IMR-90 (cell line): ENCODE measurements at regions not wholly inside any gene's neighbourhood (a gene's known extent, or its start where the extent isn't known, plus 50 kb on each side); places are given as distances from the start of the nearest gene placed in this dataset.

Experiments used
- ATAC-seq: fragments of 200-7000 bp; cut with Tn5 transposase; 2 replicates; pipeline ENCODE4 v1.9.1; 2020; ENCODE audit warnings: low read depth, mild to moderate bottlenecking, moderate library complexity
- BruUV-seq: library from RNA; stranded (reverse); fragments of 400-500 nt; replicated peaks from 2 replicates; lab custom pipeline; 2021; lab: Mats Ljungman, UMichigan
- CTCF ChIA-PET: fragments of 300-600 bp; formaldehyde crosslinking; extraction: SDS; loops from one replicate; lab custom pipeline; 2021; ENCODE audit warnings: antibody characterized with exemption; lab: Yijun Ruan, JAX
- POLR2A ChIA-PET: fragments of 300-600 bp; sonication (Branson Sonifier 250); formaldehyde crosslinking; loops from one replicate; lab custom pipeline; 2022; ENCODE audit warnings: antibody characterized with exemption; ENCODE audit not compliant: unreplicated experiment; lab: Charles Lee
- DNase-seq: peaks from one replicate; pipeline ENCODE4 v3.0.0; 2013
- H2AFZ ChIP-seq: replicated peaks from 2 replicates; pipeline ENCODE3; 2013; ENCODE audit warnings: low read length, mild to moderate bottlenecking; ENCODE audit not compliant: poor library complexity
- H2AK5ac ChIP-seq: 2 replicates; pipeline ENCODE4 v1.6.1; 2013; ENCODE audit warnings: low read depth, low read length, inconsistent platforms
- H2AK9ac ChIP-seq: replicated peaks from 2 replicates; pipeline ENCODE3; 2013; ENCODE audit warnings: mild to moderate bottlenecking, low read depth, low read length, moderate library complexity; ENCODE audit not compliant: poor library complexity
- H2BK120ac ChIP-seq: 2 replicates; pipeline ENCODE4 v1.6.1; 2013; ENCODE audit warnings: low read depth, low read length, inconsistent platforms
- H2BK15ac ChIP-seq: 3 replicates; pipeline ENCODE4 v1.6.1; 2013; ENCODE audit warnings: low read depth, low read length, inconsistent platforms
- H2BK20ac ChIP-seq: 2 replicates; pipeline ENCODE4 v1.6.1; 2013; ENCODE audit warnings: low read depth, mild to moderate bottlenecking, inconsistent platforms, low read length, moderate library complexity
- H2BK5ac ChIP-seq: 2 replicates; pipeline ENCODE4 v1.6.1; 2013; ENCODE audit warnings: mild to moderate bottlenecking, low read depth, low read length, inconsistent platforms; ENCODE audit not compliant: poor library complexity, severe bottlenecking
- H3K14ac ChIP-seq: replicated peaks from 2 replicates; pipeline ENCODE4 v1.6.1; 2013; ENCODE audit warnings: low read depth, low read length, inconsistent platforms
- H3K18ac ChIP-seq: 2 replicates; pipeline ENCODE4 v1.6.1; 2013; ENCODE audit warnings: low read depth, low read length, control low read depth
- H3K23ac ChIP-seq: 2 replicates; pipeline ENCODE4 v1.6.1; 2013; ENCODE audit warnings: low read depth, low read length, inconsistent platforms
- H3K27ac ChIP-seq: 2 replicates; pipeline ENCODE4 v1.5.1; 2013; ENCODE audit warnings: mild to moderate bottlenecking, control low read depth, low read length; ENCODE audit not compliant: insufficient read depth
- H3K27me3 ChIP-seq: 2 replicates; pipeline ENCODE4 v1.6.1; 2013; ENCODE audit warnings: low read length; ENCODE audit not compliant: control insufficient read depth, insufficient read depth
- H3K36me3 ChIP-seq: 2 replicates; pipeline ENCODE4 v1.6.1; 2013; ENCODE audit warnings: low read length, mixed read lengths; ENCODE audit not compliant: control insufficient read depth, insufficient read depth
- H3K4ac ChIP-seq: 2 replicates; pipeline ENCODE4 v1.6.1; 2013; ENCODE audit warnings: low read depth, low read length, inconsistent platforms
- H3K4me1 ChIP-seq: 2 replicates; pipeline ENCODE4 v1.6.1; 2013; ENCODE audit warnings: low read length, mixed read lengths; ENCODE audit not compliant: control insufficient read depth, insufficient read depth
- H3K4me2 ChIP-seq: 2 replicates; pipeline ENCODE4 v1.6.1; 2013; ENCODE audit warnings: low read depth, mild to moderate bottlenecking, control low read depth, low read length, moderate library complexity
- H3K4me3 ChIP-seq: 2 replicates; pipeline ENCODE4 v1.5.1; 2013; ENCODE audit warnings: low read depth, mild to moderate bottlenecking, control low read depth, low read length, moderate library complexity; ENCODE audit not compliant: insufficient read depth
- H3K56ac ChIP-seq: 2 replicates; pipeline ENCODE4 v1.6.1; 2013; ENCODE audit warnings: low read length, inconsistent platforms; ENCODE audit not compliant: insufficient read depth; ENCODE audit errors: extremely low read depth
- H3K79me1 ChIP-seq, 2 experiments: 2 replicates each; pipeline ENCODE4 v1.6.1; 2013; ENCODE audit warnings: low read length in 2 of 2, inconsistent platforms in 1 of 2, low read depth in 1 of 2
- H3K9ac ChIP-seq: 2 replicates; pipeline ENCODE4 v1.6.1; 2013; ENCODE audit warnings: low read depth, low read length, control low read depth
- H3K9me1 ChIP-seq: 2 replicates; pipeline ENCODE4 v1.6.1; 2013; ENCODE audit warnings: low read length, inconsistent platforms; ENCODE audit not compliant: insufficient read depth
- H3K9me3 ChIP-seq: 2 replicates; pipeline ENCODE4 v1.6.1; 2013; ENCODE audit warnings: low read length; ENCODE audit not compliant: control insufficient read depth, insufficient read depth
- H4K20me1 ChIP-seq: 2 replicates; pipeline ENCODE4 v1.6.1; 2013; ENCODE audit warnings: low read length, inconsistent platforms; ENCODE audit not compliant: insufficient read depth
- H4K5ac ChIP-seq: 2 replicates; pipeline ENCODE4 v1.6.1; 2013; ENCODE audit warnings: mild to moderate bottlenecking, low read depth, low read length, control low read depth
- H4K8ac ChIP-seq, 2 experiments: 2 replicates each; pipeline ENCODE4 v1.6.1; 2013; ENCODE audit warnings: low read depth in 2 of 2, low read length in 2 of 2, control low read depth in 1 of 2, inconsistent platforms in 1 of 2
- H4K91ac ChIP-seq: 2 replicates; pipeline ENCODE4 v1.6.1; 2013; ENCODE audit warnings: low read depth, low read length, inconsistent platforms; ENCODE audit not compliant: insufficient read depth
- BHLHE40 ChIP-seq: fragments of 150-350 bp; IDR thresholded peaks from 2 replicates; pipeline ENCODE4 v1.6.1; 2016; ENCODE audit warnings: mild to moderate bottlenecking, low read depth, low read length
- CEBPB ChIP-seq: IDR thresholded peaks from 2 replicates; pipeline ENCODE4 v1.6.1; 2012; ENCODE audit warnings: low read depth, low read length, improper control_type of control experiment
- CHD1 ChIP-seq: IDR thresholded peaks from 2 replicates; pipeline ENCODE4 v1.6.1; 2012; ENCODE audit warnings: low read depth, low read length, improper control_type of control experiment
- FOS ChIP-seq: fragments of 150-350 bp; IDR thresholded peaks from 2 replicates; pipeline ENCODE4 v1.6.1; 2016; ENCODE audit warnings: low read depth, low read length
- MAFK ChIP-seq: IDR thresholded peaks from 2 replicates; pipeline ENCODE4 v1.6.1; 2012; ENCODE audit warnings: low read depth, low read length, improper control_type of control experiment
- MAZ ChIP-seq: IDR thresholded peaks from 2 replicates; pipeline ENCODE4 v1.6.1; 2012; ENCODE audit warnings: low read depth, mild to moderate bottlenecking, low read length, improper control_type of control experiment, moderate library complexity, borderline replicate concordance
- MXI1 ChIP-seq: IDR thresholded peaks from 2 replicates; pipeline ENCODE4 v1.6.1; 2012; ENCODE audit warnings: low read depth, mild to moderate bottlenecking, low read length, moderate library complexity, borderline replicate concordance
- NFE2L2 ChIP-seq: fragments of 150-350 bp; IDR thresholded peaks from 2 replicates; pipeline ENCODE4 v1.6.1; 2016; ENCODE audit warnings: low read depth, mild to moderate bottlenecking, low read length
- POLR2A ChIP-seq: IDR thresholded peaks from 2 replicates; pipeline ENCODE4 v1.6.1; 2012; ENCODE audit warnings: mild to moderate bottlenecking, low read depth, low read length
- RAD21 ChIP-seq: IDR thresholded peaks from 2 replicates; pipeline ENCODE4 v1.6.1; 2012; ENCODE audit warnings: low read length, improper control_type of control experiment
- RCOR1 ChIP-seq: IDR thresholded peaks from 2 replicates; pipeline ENCODE4 v1.6.1; 2012; ENCODE audit warnings: mild to moderate bottlenecking, low read length, improper control_type of control experiment; ENCODE audit not compliant: insufficient replicate concordance
- RFX5 ChIP-seq: IDR thresholded peaks from 2 replicates; pipeline ENCODE4 v1.8.0; 2012; ENCODE audit warnings: low read depth, mild to moderate bottlenecking, low read length, moderate library complexity
- SMC3 ChIP-seq: fragments of 150-350 bp; IDR thresholded peaks from 2 replicates; pipeline ENCODE4 v1.6.1; 2016; ENCODE audit warnings: low read depth, mild to moderate bottlenecking, antibody characterized with exemption, low read length, moderate library complexity
- USF2 ChIP-seq: fragments of 150-350 bp; IDR thresholded peaks from 2 replicates; pipeline ENCODE4 v1.6.1; 2017; ENCODE audit warnings: mild to moderate bottlenecking, antibody characterized with exemption, low read length, low read depth
- WGBS, 2 experiments: methylation state at CpG; one replicate each; pipeline versions ENCODE4 v1.1.5 to v1.1.7; 2013; ENCODE audit warnings: missing lambda C conversion rate in 2 of 2; ENCODE audit not compliant: insufficient read length in 1 of 2; ENCODE audit errors: extremely low coverage in 2 of 2; 5-methylcytosine and 5-hydroxymethylcytosine counted together
- dilution Hi-C: fragments of 300-500 bp; cut with HindIII; formaldehyde crosslinking; loops from one replicate; pipeline ENCODE4 v1.14.3; 2018; ENCODE audit warnings: low sequenced_read_pairs; ENCODE audit not compliant: unreplicated experiment
- in situ Hi-C: fragments of 300-500 bp; cut with MboI; formaldehyde crosslinking; loops from 3 replicates; pipeline ENCODE4 v1.14.3; 2019; ENCODE audit warnings: low sequenced_read_pairs, inconsistent platforms, mixed read lengths
- intact Hi-C: fragments of 100-400 bp; cut with micrococcal nuclease; formaldehyde crosslinking; loops from 2 replicates; pipeline ENCODE4 v1.10.0; 2022
- TF ChIP-seq, protein P1 (sequence below): fragments of 150-350 bp; IDR thresholded peaks from 2 replicates; pipeline ENCODE4 v1.6.1; 2016; ENCODE audit warnings: low read depth, mild to moderate bottlenecking, low read length, moderate library complexity, borderline replicate concordance
- TF ChIP-seq, protein P2 (sequence below): conservative IDR thresholded peaks from 2 replicates; pipeline ENCODE4 v1.5.1; 2012; ENCODE audit warnings: mild to moderate bottlenecking, low read depth, low read length, improper control_type of control experiment

DNA sequence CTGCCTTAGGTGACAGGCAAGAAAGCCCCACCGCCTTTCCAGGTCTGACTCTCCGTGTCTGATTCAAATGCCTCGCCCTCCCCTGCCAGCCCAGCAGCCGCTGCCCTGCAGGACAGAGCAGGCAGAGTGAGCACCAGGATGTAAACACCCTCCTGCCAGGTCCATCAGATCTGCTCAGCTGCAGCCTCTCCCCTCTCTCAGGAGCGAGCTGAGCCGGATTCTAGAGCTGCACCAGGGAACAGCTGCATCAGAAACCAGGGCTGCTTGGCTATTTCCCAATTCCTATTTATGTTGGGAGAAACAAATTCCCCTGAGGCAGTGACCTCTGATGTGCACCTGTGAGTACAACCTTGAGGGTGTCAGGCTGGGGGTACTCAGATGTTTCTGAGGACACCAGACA, 121.5 kb upstream of the ZMIZ1 start:
- Histone ChIP-seq H2AK5ac (no peak overlapping the region), H3K4me1 (peaks cover 39% of the 10 kb centered on the region), H3K56ac (no peak overlapping the region), H3K4ac (peak overlapping the region; percentile 30), H4K91ac (peak overlapping the region; percentile 1; the same call in 1 of the 2 replicates), H3K14ac (no peak overlapping the region), H2AFZ (no peak overlapping the region), H4K5ac (no peak overlapping the region), H3K9me1 (peaks cover 30% of the 10 kb centered on the region), H3K23ac (no peak overlapping the region), H2AK9ac (no peak overlapping the region), H4K8ac (no peak overlapping the region), H4K20me1 (peaks cover 5% of the 10 kb centered on the region; the same call in 1 of the 2 replicates), H3K79me1 (no peaks in the 10 kb centered on the region), H3K27ac (no peak overlapping the region), H3K27me3 (peaks cover 3% of the 10 kb centered on the region), H3K36me3 (no peaks in the 10 kb centered on the region), H2BK15ac (no peak overlapping the region), H3K18ac (no peak overlapping the region), H3K4me2 (no peak overlapping the region), H2BK120ac (peak overlapping the region; percentile 15; the same call in 1 of the 2 replicates), H3K9ac (no peak overlapping the region), H2BK5ac (no peak overlapping the region), H2BK20ac (no peak overlapping the region), H3K9me3 (0 out of 2 replicates have a peak, but pooled peaks cover 5% of the 10 kb centered on the region), H3K4me3 (no peak overlapping the region)
- WGBS, 2 experiments, result 94% methylated on average over 3 of the region's 6 CpGs; no CpG with 5 or more reads in 1 of the 2 experiments
- in situ Hi-C loops, result no loop called here
- ATAC-seq (no peak), DNase-seq (no peak)
- intact Hi-C loops, result loop anchor here (5.0 to 10.0 kb wide), 3 partner anchors 120 to 282 kb away; partner anchors contain the start of gene ZMIZ1
- TF ChIP-seq RCOR1 (no peak), POLR2A (no peak), MAFK (no peak), RAD21 (no peak), FOS (no peak), CHD1 (no peak), USF2 (no peak), SMC3 (no peak), NFE2L2 (no peak), MAZ (no peak), CEBPB (no peak), BHLHE40 (no peak), RFX5 (no peak), MXI1 (no peak)
- TF ChIP-seq, protein P1, sequence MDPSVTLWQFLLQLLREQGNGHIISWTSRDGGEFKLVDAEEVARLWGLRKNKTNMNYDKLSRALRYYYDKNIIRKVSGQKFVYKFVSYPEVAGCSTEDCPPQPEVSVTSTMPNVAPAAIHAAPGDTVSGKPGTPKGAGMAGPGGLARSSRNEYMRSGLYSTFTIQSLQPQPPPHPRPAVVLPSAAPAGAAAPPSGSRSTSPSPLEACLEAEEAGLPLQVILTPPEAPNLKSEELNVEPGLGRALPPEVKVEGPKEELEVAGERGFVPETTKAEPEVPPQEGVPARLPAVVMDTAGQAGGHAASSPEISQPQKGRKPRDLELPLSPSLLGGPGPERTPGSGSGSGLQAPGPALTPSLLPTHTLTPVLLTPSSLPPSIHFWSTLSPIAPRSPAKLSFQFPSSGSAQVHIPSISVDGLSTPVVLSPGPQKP, result no peak
- TF ChIP-seq, protein P2, sequence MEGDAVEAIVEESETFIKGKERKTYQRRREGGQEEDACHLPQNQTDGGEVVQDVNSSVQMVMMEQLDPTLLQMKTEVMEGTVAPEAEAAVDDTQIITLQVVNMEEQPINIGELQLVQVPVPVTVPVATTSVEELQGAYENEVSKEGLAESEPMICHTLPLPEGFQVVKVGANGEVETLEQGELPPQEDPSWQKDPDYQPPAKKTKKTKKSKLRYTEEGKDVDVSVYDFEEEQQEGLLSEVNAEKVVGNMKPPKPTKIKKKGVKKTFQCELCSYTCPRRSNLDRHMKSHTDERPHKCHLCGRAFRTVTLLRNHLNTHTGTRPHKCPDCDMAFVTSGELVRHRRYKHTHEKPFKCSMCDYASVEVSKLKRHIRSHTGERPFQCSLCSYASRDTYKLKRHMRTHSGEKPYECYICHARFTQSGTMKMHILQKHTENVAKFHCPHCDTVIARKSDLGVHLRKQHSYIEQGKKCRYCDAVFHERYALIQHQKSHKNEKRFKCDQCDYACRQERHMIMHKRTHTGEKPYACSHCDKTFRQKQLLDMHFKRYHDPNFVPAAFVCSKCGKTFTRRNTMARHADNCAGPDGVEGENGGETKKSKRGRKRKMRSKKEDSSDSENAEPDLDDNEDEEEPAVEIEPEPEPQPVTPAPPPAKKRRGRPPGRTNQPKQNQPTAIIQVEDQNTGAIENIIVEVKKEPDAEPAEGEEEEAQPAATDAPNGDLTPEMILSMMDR, result no peak
- dilution Hi-C loops, result no loop called here
- ChIA-PET CTCF (interaction anchor here (0.7 kb wide), 1 partner anchor 171 kb away, joined by 3 read pairs; no protein-coding TSS in a partner anchor), POLR2A (no interaction called here)
- BruUV-seq, result no TSS peak
